ENCODE measurements at regions not wholly inside any gene's neighbourhood (a gene's known extent, or its start where the extent isn't known, plus 50 kb on each side); places are given as distances from the start of the nearest gene placed in this dataset.

- Histone ChIP-seq H2AFZ (ENCODE audit: low read depth) (no peak overlapping the region), H4K20me1 (ENCODE audit: insufficient read depth) (no peaks in the 10 kb centered on the region), H3K27ac (ENCODE audit: low read depth in 2 of 2, low read length in 1 of 2) (no peak overlapping the region), H3K9me3 (no peaks in the 10 kb centered on the region), H3F3A (replicated peaks; ENCODE audit: insufficient read depth) (no peaks in the 10 kb centered on the region), H3K4me3 (ENCODE audit: low read depth in 2 of 2, low read length in 1 of 2) (no peak overlapping the region), H3K27me3 (ENCODE audit: insufficient read depth) (no peaks in the 10 kb centered on the region), H3K9me2 (no peaks in the 10 kb centered on the region), H3K4me1 (ENCODE audit: control insufficient read depth in 1 of 2, insufficient read depth in 2 of 2, low read depth in 1 of 2, low read length in 1 of 2) (no peaks in the 10 kb centered on the region), H3K9ac (no peak overlapping the region), H3K79me2 (ENCODE audit: insufficient read depth) (no peaks in the 10 kb centered on the region), H3K36me3 (replicated peaks in 1 of 2; ENCODE audit: control insufficient read depth in 1 of 2, insufficient read depth in 2 of 2, low read length in 1 of 2) (no peaks in the 10 kb centered on the region), H3K4me2 (no peak overlapping the region)
- no peak for DNase-seq
- CTCF ChIA-PET, result no interaction called here
- no peak for TF ChIP-seq FOSL2 (IDR thresholded peaks at IDR 0.05; ENCODE audit: borderline replicate concordance, low read depth)
- no peak for TF ChIP-seq SMC3 (IDR thresholded peaks at IDR 0.05; ENCODE audit: low read depth, low read length)
- no peak for TF ChIP-seq SIN3A (IDR thresholded peaks at IDR 0.05; ENCODE audit: borderline replicate concordance, low read depth, low read length)
- no peak for TF ChIP-seq JUND (IDR thresholded peaks at IDR 0.05)
- no peak for TF ChIP-seq TAF1 (IDR thresholded peaks at IDR 0.05; ENCODE audit: borderline replicate concordance, low read depth, low read length)
- TF ChIP-seq RFX5 (IDR thresholded peaks at IDR 0.05; ENCODE audit: low read length), result no peak
- TF ChIP-seq MEF2A (IDR thresholded peaks at IDR 0.05; ENCODE audit: borderline replicate concordance, low read depth), result no peak
- no peak for TF ChIP-seq RAD21 (IDR thresholded peaks at IDR 0.05; ENCODE audit: low read length)
- TF ChIP-seq, protein P1, sequence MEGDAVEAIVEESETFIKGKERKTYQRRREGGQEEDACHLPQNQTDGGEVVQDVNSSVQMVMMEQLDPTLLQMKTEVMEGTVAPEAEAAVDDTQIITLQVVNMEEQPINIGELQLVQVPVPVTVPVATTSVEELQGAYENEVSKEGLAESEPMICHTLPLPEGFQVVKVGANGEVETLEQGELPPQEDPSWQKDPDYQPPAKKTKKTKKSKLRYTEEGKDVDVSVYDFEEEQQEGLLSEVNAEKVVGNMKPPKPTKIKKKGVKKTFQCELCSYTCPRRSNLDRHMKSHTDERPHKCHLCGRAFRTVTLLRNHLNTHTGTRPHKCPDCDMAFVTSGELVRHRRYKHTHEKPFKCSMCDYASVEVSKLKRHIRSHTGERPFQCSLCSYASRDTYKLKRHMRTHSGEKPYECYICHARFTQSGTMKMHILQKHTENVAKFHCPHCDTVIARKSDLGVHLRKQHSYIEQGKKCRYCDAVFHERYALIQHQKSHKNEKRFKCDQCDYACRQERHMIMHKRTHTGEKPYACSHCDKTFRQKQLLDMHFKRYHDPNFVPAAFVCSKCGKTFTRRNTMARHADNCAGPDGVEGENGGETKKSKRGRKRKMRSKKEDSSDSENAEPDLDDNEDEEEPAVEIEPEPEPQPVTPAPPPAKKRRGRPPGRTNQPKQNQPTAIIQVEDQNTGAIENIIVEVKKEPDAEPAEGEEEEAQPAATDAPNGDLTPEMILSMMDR (IDR thresholded peaks at IDR 0.05), result no peak
- POLR2A ChIA-PET, result no interaction called here
Measured at GRCh38 chr2:107727318-107727717, 99.4 kb upstream of the RGPD4 start.

- H3K9me2 ChIP-seq, result no peaks in the 10 kb centered on the region
- H2AFZ ChIP-seq (ENCODE audit: low read depth), result no peak overlapping the region
- TF ChIP-seq POLR2AphosphoS5 (IDR thresholded peaks at IDR 0.05; ENCODE audit: low read depth, low read length), result no peak
- TF ChIP-seq GATA2 (CRISPR knock-in tag; IDR thresholded peaks at IDR 0.05), result no peak
- no peak for TF ChIP-seq PBX3 (IDR thresholded peaks at IDR 0.05)
- TF ChIP-seq GABPA (IDR thresholded peaks at IDR 0.05; ENCODE audit: low read depth), result no peak
- TF ChIP-seq EZH2phosphoT487 (IDR thresholded peaks at IDR 0.05; ENCODE audit: borderline replicate concordance, low read depth), result no peak
- TF ChIP-seq ELF1 (IDR thresholded peaks at IDR 0.05), result no peak
- TF ChIP-seq FOXM1 (IDR thresholded peaks at IDR 0.05; ENCODE audit: low read depth), result no peak
- no peak for TF ChIP-seq RFX5 (IDR thresholded peaks at IDR 0.05; ENCODE audit: low read length)
- TF ChIP-seq, protein P2, sequence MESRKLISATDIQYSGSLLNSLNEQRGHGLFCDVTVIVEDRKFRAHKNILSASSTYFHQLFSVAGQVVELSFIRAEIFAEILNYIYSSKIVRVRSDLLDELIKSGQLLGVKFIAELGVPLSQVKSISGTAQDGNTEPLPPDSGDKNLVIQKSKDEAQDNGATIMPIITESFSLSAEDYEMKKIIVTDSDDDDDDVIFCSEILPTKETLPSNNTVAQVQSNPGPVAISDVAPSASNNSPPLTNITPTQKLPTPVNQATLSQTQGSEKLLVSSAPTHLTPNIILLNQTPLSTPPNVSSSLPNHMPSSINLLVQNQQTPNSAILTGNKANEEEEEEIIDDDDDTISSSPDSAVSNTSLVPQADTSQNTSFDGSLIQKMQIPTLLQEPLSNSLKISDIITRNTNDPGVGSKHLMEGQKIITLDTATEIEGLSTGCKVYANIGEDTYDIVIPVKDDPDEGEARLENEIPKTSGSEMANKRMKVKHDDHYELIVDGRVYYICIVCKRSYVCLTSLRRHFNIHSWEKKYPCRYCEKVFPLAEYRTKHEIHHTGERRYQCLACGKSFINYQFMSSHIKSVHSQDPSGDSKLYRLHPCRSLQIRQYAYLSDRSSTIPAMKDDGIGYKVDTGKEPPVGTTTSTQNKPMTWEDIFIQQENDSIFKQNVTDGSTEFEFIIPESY (IDR thresholded peaks at IDR 0.05; ENCODE audit: borderline replicate concordance, low read depth), result no peak
- TF ChIP-seq CHD2 (IDR thresholded peaks at IDR 0.05; ENCODE audit: low read length, partially characterized antibody), result no peak
- TF ChIP-seq EP300 (IDR thresholded peaks at IDR 0.05; ENCODE audit: borderline replicate concordance in 1 of 2, low read depth in 1 of 2, low read length in 1 of 2), result no peak
- no peak for TF ChIP-seq NFIC (IDR thresholded peaks at IDR 0.05; ENCODE audit: borderline replicate concordance)
- TF ChIP-seq RCOR1 (IDR thresholded peaks at IDR 0.05; ENCODE audit: low read length), result no peak
- no peak for TF ChIP-seq TCF12 (IDR thresholded peaks at IDR 0.05)
- TF ChIP-seq RAD21 (IDR thresholded peaks at IDR 0.05; ENCODE audit: low read length), result no peak
- no peak for TF ChIP-seq SIN3A (IDR thresholded peaks at IDR 0.05; ENCODE audit: borderline replicate concordance, low read depth, low read length)
- no peak for TF ChIP-seq YY1 (IDR thresholded peaks at IDR 0.05; ENCODE audit: low read depth)
- no peak for TF ChIP-seq TAF1 (IDR thresholded peaks at IDR 0.05; ENCODE audit: borderline replicate concordance, low read depth, low read length)
- TF ChIP-seq RXRA (IDR thresholded peaks at IDR 0.05; ENCODE audit: borderline replicate concordance, low read depth), result no peak
- no peaks in the 10 kb centered on the region for H3F3A ChIP-seq (replicated peaks; ENCODE audit: insufficient read depth)
- 57% methylated on average over 5 of the region's 5 CpGs for WGBS (ENCODE audit: low lambda C conversion rate)
- CTCF ChIA-PET, result no interaction called here
- H4K20me1 ChIP-seq (ENCODE audit: insufficient read depth), result no peaks in the 10 kb centered on the region
- H3K4me1 ChIP-seq (ENCODE audit: control insufficient read depth in 1 of 2, insufficient read depth in 2 of 2, low read depth in 1 of 2, low read length in 1 of 2), result no peaks in the 10 kb centered on the region
- no peak for DNase-seq
- no peak overlapping the region for H3K27ac ChIP-seq (ENCODE audit: low read depth in 2 of 2, low read length in 1 of 2)
- POLR2A ChIA-PET, result no interaction called here
- no peaks in the 10 kb centered on the region for H3K79me2 ChIP-seq (ENCODE audit: insufficient read depth)
- no peak overlapping the region for H3K9ac ChIP-seq
- no peaks in the 10 kb centered on the region for H3K9me3 ChIP-seq
- no peaks in the 10 kb centered on the region for H3K36me3 ChIP-seq (replicated peaks in 1 of 2; ENCODE audit: control insufficient read depth in 1 of 2, insufficient read depth in 2 of 2, low read length in 1 of 2)
- no peak overlapping the region for H3K4me3 ChIP-seq (ENCODE audit: low read depth in 2 of 2, low read length in 1 of 2)
- no peaks in the 10 kb centered on the region for H3K27me3 ChIP-seq (ENCODE audit: insufficient read depth)
- no peak overlapping the region for H3K4me2 ChIP-seq
Measured at GRCh38 chr2:107728586-107728985, 98.1 kb upstream of the RGPD4 start.

Data from SK-N-SH (cell line).